ENCODE measurements at regions not wholly inside any gene's neighbourhood (a gene's known extent, or its start where the extent isn't known, plus 50 kb on each side); places are given as distances from the start of the nearest gene placed in this dataset.

GRCh38 chr16:9545522-9546437 lies 454.3 kb downstream of the HAPSTR1 start:
- Histone ChIP-seq H3K36me3 (no peaks in the 10 kb centered on the region), H3K27me3 (no peaks in the 10 kb centered on the region), H3K9me3 (peaks cover 0 to under 1% (median 0%) of the 10 kb centered on the region in 4 donors), H3K27ac (replicated peaks in 1 of 4) (no peak overlapping the region), H3K4me3 (no peak overlapping the region), H3K4me1 (no peaks in the 10 kb centered on the region)
- TF ChIP-seq POLR2AphosphoS5 (IDR thresholded peaks at IDR 0.05): no peak
- no peak for TF ChIP-seq CTCF (IDR thresholded peaks at IDR 0.05)
- no peak for TF ChIP-seq POLR2A (IDR thresholded peaks at IDR 0.05; ENCODE audit: low read depth)
- no peak for TF ChIP-seq EP300 (IDR thresholded peaks at IDR 0.05)
- no peak for DNase-seq (ENCODE audit: extremely low spot score)
- intact Hi-C loops (cut with DNase I): no loop called here
- WGBS: 77% methylated on average over 7 of the region's 7 CpGs

GRCh38 chr16:9546438-9546786 lies 455.0 kb downstream of the HAPSTR1 start:
- H3K4me1 ChIP-seq: no peaks in the 10 kb centered on the region
- 82% methylated on average over 2 of the region's 2 CpGs for WGBS

GRCh38 chr16:9549487-9549886 lies 458.0 kb downstream of the HAPSTR1 start:
- Histone ChIP-seq H3K36me3 (no peaks in the 10 kb centered on the region), H3K4me3 (no peak overlapping the region), H3K27me3 (no peaks in the 10 kb centered on the region), H3K4me1 (no peaks in the 10 kb centered on the region), H3K9me3 (peaks cover 0 to 7% (median under 1%) of the 10 kb centered on the region in 4 donors), H3K27ac (replicated peaks in 1 of 4) (no peak overlapping the region)
- no peak for DNase-seq (ENCODE audit: extremely low spot score)
- intact Hi-C loops (cut with DNase I): no loop called here
- TF ChIP-seq EP300 (IDR thresholded peaks at IDR 0.05): no peak
- no peak for TF ChIP-seq POLR2A (IDR thresholded peaks at IDR 0.05; ENCODE audit: low read depth)
- TF ChIP-seq POLR2AphosphoS5 (IDR thresholded peaks at IDR 0.05): no peak
- TF ChIP-seq CTCF (IDR thresholded peaks at IDR 0.05): no peak
- WGBS: 52% methylated on average over 5 of the region's 5 CpGs

More at GRCh38 chr16:9546438-9546786, 455.0 kb downstream of the HAPSTR1 start:
- H3K27me3 ChIP-seq: no peaks in the 10 kb centered on the region
- TF ChIP-seq POLR2AphosphoS5 (IDR thresholded peaks at IDR 0.05) (no peak), EP300 (IDR thresholded peaks at IDR 0.05) (no peak), CTCF (IDR thresholded peaks at IDR 0.05) (no peak), POLR2A (IDR thresholded peaks at IDR 0.05; ENCODE audit: low read depth) (no peak)
- H3K4me3 ChIP-seq: no peak overlapping the region
- H3K36me3 ChIP-seq: no peaks in the 10 kb centered on the region
- intact Hi-C loops (cut with DNase I): no loop called here
- DNase-seq (ENCODE audit: extremely low spot score): no peak
- H3K9me3 ChIP-seq: peaks cover 0 to 7% (median 0%) of the 10 kb centered on the region in 4 donors
- H3K27ac ChIP-seq (replicated peaks in 1 of 4): no peak overlapping the region

GRCh38 chr16:9555051-9555450 lies 463.6 kb downstream of the HAPSTR1 start:
- intact Hi-C loops (cut with DNase I): no loop called here
- WGBS: 87% methylated on average over 3 of the region's 3 CpGs
- DNase-seq (ENCODE audit: extremely low spot score): no peak
- Histone ChIP-seq H3K36me3 (no peaks in the 10 kb centered on the region), H3K9me3 (peaks cover 0 to 12% (median 3%) of the 10 kb centered on the region in 4 donors), H3K4me1 (no peaks in the 10 kb centered on the region), H3K4me3 (no peak overlapping the region), H3K27ac (replicated peaks in 1 of 4) (no peak overlapping the region), H3K27me3 (peaks cover 0 to 5% (median 0%) of the 10 kb centered on the region in 4 donors)
- TF ChIP-seq CTCF (IDR thresholded peaks at IDR 0.05): no peak
- TF ChIP-seq POLR2AphosphoS5 (IDR thresholded peaks at IDR 0.05): no peak
- TF ChIP-seq POLR2A (IDR thresholded peaks at IDR 0.05; ENCODE audit: low read depth): no peak
- TF ChIP-seq EP300 (IDR thresholded peaks at IDR 0.05): no peak
